Neuronal stem cell (in vitro differentiated cells): ENCODE measurements at regions not wholly inside any gene's neighbourhood (a gene's known extent, or its start where the extent isn't known, plus 50 kb on each side); places are given as distances from the start of the nearest gene placed in this dataset.

Experiments
- DNase-seq: peaks from one replicate; pipeline ENCODE4 v3.0.0-alpha.2; 2013; ENCODE audit warnings: low spot score
- H2AFZ ChIP-seq: one replicate; pipeline ENCODE4 v1.6.1; 2013; ENCODE audit warnings: mild to moderate bottlenecking, low read length, inconsistent platforms
- H2AK5ac ChIP-seq: 2 replicates; pipeline ENCODE4 v1.6.1; 2013; ENCODE audit warnings: low read depth, mild to moderate bottlenecking, inconsistent platforms, low read length, moderate library complexity, mixed read lengths
- H2BK120ac ChIP-seq: 2 replicates; pipeline ENCODE4 v1.6.1; 2013; ENCODE audit warnings: low read depth, mild to moderate bottlenecking, inconsistent platforms, low read length, moderate library complexity, mixed read lengths
- H2BK12ac ChIP-seq: one replicate; pipeline ENCODE4 v1.6.1; 2013; ENCODE audit warnings: low read length, inconsistent platforms
- H2BK15ac ChIP-seq: 2 replicates; pipeline ENCODE4 v1.6.1; 2013; ENCODE audit warnings: mild to moderate bottlenecking, low read length, inconsistent platforms, mixed read lengths
- H2BK5ac ChIP-seq: one replicate; pipeline ENCODE4 v1.6.1; 2013; ENCODE audit warnings: inconsistent platforms, mild to moderate bottlenecking, low read length, moderate library complexity
- H3K14ac ChIP-seq: one replicate; pipeline ENCODE4 v1.6.1; 2013; ENCODE audit warnings: low read length, inconsistent platforms
- H3K18ac ChIP-seq: 2 replicates; pipeline ENCODE4 v1.6.1; 2013; ENCODE audit warnings: low read length, inconsistent platforms
- H3K23ac ChIP-seq: 2 replicates; pipeline ENCODE4 v1.6.1; 2013; ENCODE audit warnings: low read depth, mild to moderate bottlenecking, mixed read lengths, low read length, inconsistent platforms; ENCODE audit not compliant: poor library complexity
- H3K27ac ChIP-seq: replicated peaks from 3 replicates; pipeline ENCODE4 v1.5.1; 2013; ENCODE audit warnings: low read length, inconsistent platforms
- H3K27me3 ChIP-seq, 3 experiments: 2 replicates each; pipeline ENCODE4 v1.6.1; 2013; ENCODE audit warnings: low read length in 3 of 3, mild to moderate bottlenecking in 2 of 3, inconsistent platforms in 1 of 3, low read depth in 1 of 3, mixed read lengths in 1 of 3, moderate library complexity in 1 of 3; ENCODE audit not compliant: control insufficient read depth in 3 of 3, insufficient read depth in 3 of 3
- H3K36me3 ChIP-seq, 2 donors: replicated peaks in 1 of 2; 2 replicates each; pipeline ENCODE4 v1.6.1; 2013; ENCODE audit warnings: low read length in 2 of 2; ENCODE audit not compliant: control insufficient read depth in 2 of 2, insufficient read depth in 2 of 2
- H3K4ac ChIP-seq: 2 replicates; pipeline ENCODE4 v1.6.1; 2013; ENCODE audit warnings: inconsistent platforms, mild to moderate bottlenecking, low read length, moderate library complexity
- H3K4me1 ChIP-seq, 2 donors: 1 replicate in 1 of 2; 2 replicates in 1 of 2; pipeline ENCODE4 v1.6.1; 2013; ENCODE audit warnings: low read length in 2 of 2, low read depth in 1 of 2; ENCODE audit not compliant: control insufficient read depth in 2 of 2, insufficient read depth in 1 of 2
- H3K4me2 ChIP-seq: one replicate; pipeline ENCODE4 v1.6.1; 2013; ENCODE audit warnings: mild to moderate bottlenecking, low read length, inconsistent platforms; ENCODE audit not compliant: insufficient read depth, poor library complexity, severe bottlenecking
- H3K4me3 ChIP-seq, 2 donors: 2 replicates each; pipeline ENCODE4 v1.5.1; 2013; ENCODE audit warnings: low read length in 2 of 2, mild to moderate bottlenecking in 2 of 2, inconsistent platforms in 1 of 2, moderate library complexity in 1 of 2
- H3K79me1 ChIP-seq: one replicate; pipeline ENCODE4 v1.6.1; 2013; ENCODE audit warnings: low read depth, mild to moderate bottlenecking, inconsistent platforms, low read length, moderate library complexity
- H3K9ac ChIP-seq: one replicate; pipeline ENCODE4 v1.6.1; 2013; ENCODE audit warnings: mild to moderate bottlenecking, low read depth, low read length, inconsistent platforms; ENCODE audit not compliant: poor library complexity
- H3K9me3 ChIP-seq, 2 donors: replicated peaks in 1 of 2; 2 replicates each; pipeline versions ENCODE3 to v1.6.1; 2013; ENCODE audit warnings: low read length in 2 of 2, mild to moderate bottlenecking in 2 of 2, inconsistent platforms in 1 of 2, low read depth in 1 of 2, mixed read lengths in 1 of 2, moderate library complexity in 1 of 2; ENCODE audit not compliant: control insufficient read depth in 2 of 2, insufficient read depth in 1 of 2
- H4K8ac ChIP-seq: one replicate; pipeline ENCODE4 v1.6.1; 2013; ENCODE audit warnings: low read depth, mild to moderate bottlenecking, inconsistent platforms, low read length, moderate library complexity
- H4K91ac ChIP-seq: one replicate; pipeline ENCODE4 v1.6.1; 2013; ENCODE audit warnings: low read length, low read depth, mild to moderate bottlenecking, inconsistent platforms; ENCODE audit not compliant: poor library complexity
- WGBS, 2 donors: extraction: QIAGEN DNeasy Blood & Tissue Kit; methylation state at CpG; one replicate each; pipeline ENCODE4 v1.1.7; 2013; ENCODE audit warnings: missing lambda C conversion rate in 2 of 2, mixed read lengths in 1 of 2; ENCODE audit not compliant: insufficient read length in 2 of 2, insufficient replicate concordance in 1 of 2; ENCODE audit errors: extremely low coverage in 2 of 2; 5-methylcytosine and 5-hydroxymethylcytosine counted together

DNA sequence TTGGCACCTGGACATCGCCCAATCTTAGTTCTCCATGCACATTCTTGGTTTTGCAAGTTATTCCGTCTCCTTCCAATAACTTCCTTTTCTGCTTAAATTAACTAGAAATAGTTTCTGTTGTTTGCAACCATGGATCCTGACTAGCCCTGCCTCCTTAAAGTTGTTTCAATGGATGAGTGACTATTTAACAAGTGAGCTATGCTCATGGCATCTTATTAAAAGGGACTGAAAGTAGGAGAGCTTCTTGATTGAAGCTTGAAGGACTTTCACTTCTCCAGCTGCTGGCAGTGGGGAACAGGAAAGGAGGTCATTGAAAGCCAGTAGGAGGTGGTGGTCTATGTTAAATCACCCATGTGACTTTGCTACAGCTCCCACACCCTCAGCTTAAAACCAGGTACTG lies 466.8 kb downstream of the ARHGEF28 start:
- Histone ChIP-seq H2BK15ac (no peak overlapping the region), H4K8ac (no peak overlapping the region), H3K36me3 (no peaks in the 10 kb centered on the region), H3K4me2 (no peak overlapping the region), H3K27ac (no peak overlapping the region), H3K79me1 (no peaks in the 10 kb centered on the region), H2AFZ (no peak overlapping the region), H4K91ac (no peak overlapping the region), H2BK120ac (no peak overlapping the region), H3K14ac (no peak overlapping the region), H2AK5ac (no peak overlapping the region), H2BK12ac (no peak overlapping the region), H3K27me3 (peaks cover 0 to 14% (median 0%) of the 10 kb centered on the region in 3 experiments), H2BK5ac (no peak overlapping the region), H3K9me3 (no peaks in the 10 kb centered on the region), H3K4ac (no peak overlapping the region), H3K18ac (no peak overlapping the region), H3K9ac (no peak overlapping the region), H3K23ac (no peak overlapping the region), H3K4me1 (no peaks in the 10 kb centered on the region), H3K4me3 (no peak overlapping the region)
- no CpG with 5 or more reads among the region's 2 CpGs for WGBS, 2 donors
- no peak for DNase-seq

DNA sequence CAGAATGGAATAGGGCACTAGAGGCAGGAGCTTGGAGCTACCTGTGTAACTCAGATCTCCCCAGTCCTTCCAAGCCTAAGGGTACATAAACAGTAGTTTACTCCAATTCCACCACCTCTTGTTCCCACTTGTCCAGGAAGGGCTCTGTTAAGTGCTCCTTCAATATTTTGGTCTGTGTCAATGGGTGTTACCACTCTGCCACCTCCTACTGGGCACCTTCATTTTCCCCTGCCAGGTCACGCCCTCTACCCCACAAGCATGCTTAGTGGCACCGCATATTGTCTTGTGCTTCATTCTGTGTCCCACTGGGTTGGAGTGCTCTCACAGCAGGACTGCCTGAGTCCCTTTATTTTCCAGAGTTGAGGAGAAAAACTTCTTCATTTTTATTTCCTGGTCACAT lies 459.8 kb downstream of the ARHGEF28 start:
- Histone ChIP-seq H3K23ac (no peak overlapping the region), H2BK15ac (no peak overlapping the region), H3K18ac (no peak overlapping the region), H3K27ac (no peak overlapping the region), H2AK5ac (no peak overlapping the region), H3K4ac (no peak overlapping the region), H3K4me1 (peaks cover 0 to 13% of the 10 kb centered on the region in 2 donors), H2BK12ac (no peak overlapping the region), H3K79me1 (no peaks in the 10 kb centered on the region), H4K91ac (no peak overlapping the region), H4K8ac (no peak overlapping the region), H3K27me3 (peaks cover 0 to 18% (median 0%) of the 10 kb centered on the region in 3 experiments), H3K36me3 (no peaks in the 10 kb centered on the region), H2AFZ (no peak overlapping the region), H2BK120ac (no peak overlapping the region), H3K9me3 (no peaks in the 10 kb centered on the region), H3K14ac (no peak overlapping the region), H3K9ac (no peak overlapping the region), H2BK5ac (no peak overlapping the region), H3K4me3 (no peak overlapping the region), H3K4me2 (no peak overlapping the region)
- WGBS, 2 donors, result no CpG with 5 or more reads among the region's 2 CpGs
- no peak for DNase-seq

DNA sequence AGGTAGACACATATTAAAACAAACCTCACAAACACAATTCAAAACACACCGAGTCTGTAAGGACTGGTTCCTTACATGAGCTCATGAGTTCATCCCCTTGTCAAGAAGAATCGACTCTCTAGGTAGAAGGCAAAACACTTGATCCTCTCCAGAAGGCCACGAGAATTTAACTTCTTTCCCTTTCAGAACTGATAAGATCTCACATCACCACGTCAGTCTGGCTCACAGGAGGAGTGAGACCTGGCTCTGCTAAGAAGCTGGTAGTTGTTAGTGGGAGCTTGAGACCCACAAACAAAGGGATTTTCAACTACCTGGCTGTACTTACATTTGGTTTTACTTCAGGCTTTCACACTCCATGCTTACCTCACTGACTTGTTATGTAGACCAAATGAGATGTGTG lies 459.2 kb downstream of the ARHGEF28 start:
- no peak overlapping the region for H3K4me3 ChIP-seq
- DNase-seq, result no peak
- no peak overlapping the region for H3K4me2 ChIP-seq
- no peaks in the 10 kb centered on the region for H3K9me3 ChIP-seq
- H4K91ac ChIP-seq, result no peak overlapping the region
- no peaks in the 10 kb centered on the region for H3K79me1 ChIP-seq
- no peak overlapping the region for H2AFZ ChIP-seq
- no peak overlapping the region for H3K14ac ChIP-seq
- no peak overlapping the region for H2AK5ac ChIP-seq
- no CpG with 5 or more reads among the region's 4 CpGs for WGBS, 2 donors
- no peak overlapping the region for H3K23ac ChIP-seq
- H3K27me3 ChIP-seq, result peaks cover 0 to 17% (median 0%) of the 10 kb centered on the region in 3 experiments
- no peak overlapping the region for H3K27ac ChIP-seq
- H2BK120ac ChIP-seq, result no peak overlapping the region
- H4K8ac ChIP-seq, result no peak overlapping the region
- H3K36me3 ChIP-seq, result no peaks in the 10 kb centered on the region
- H2BK5ac ChIP-seq, result no peak overlapping the region
- no peak overlapping the region for H3K18ac ChIP-seq
- H2BK15ac ChIP-seq, result no peak overlapping the region
- H2BK12ac ChIP-seq, result no peak overlapping the region
- peaks cover 0 to 13% of the 10 kb centered on the region in 2 donors for H3K4me1 ChIP-seq
- no peak overlapping the region for H3K9ac ChIP-seq
- H3K4ac ChIP-seq, result no peak overlapping the region

DNA sequence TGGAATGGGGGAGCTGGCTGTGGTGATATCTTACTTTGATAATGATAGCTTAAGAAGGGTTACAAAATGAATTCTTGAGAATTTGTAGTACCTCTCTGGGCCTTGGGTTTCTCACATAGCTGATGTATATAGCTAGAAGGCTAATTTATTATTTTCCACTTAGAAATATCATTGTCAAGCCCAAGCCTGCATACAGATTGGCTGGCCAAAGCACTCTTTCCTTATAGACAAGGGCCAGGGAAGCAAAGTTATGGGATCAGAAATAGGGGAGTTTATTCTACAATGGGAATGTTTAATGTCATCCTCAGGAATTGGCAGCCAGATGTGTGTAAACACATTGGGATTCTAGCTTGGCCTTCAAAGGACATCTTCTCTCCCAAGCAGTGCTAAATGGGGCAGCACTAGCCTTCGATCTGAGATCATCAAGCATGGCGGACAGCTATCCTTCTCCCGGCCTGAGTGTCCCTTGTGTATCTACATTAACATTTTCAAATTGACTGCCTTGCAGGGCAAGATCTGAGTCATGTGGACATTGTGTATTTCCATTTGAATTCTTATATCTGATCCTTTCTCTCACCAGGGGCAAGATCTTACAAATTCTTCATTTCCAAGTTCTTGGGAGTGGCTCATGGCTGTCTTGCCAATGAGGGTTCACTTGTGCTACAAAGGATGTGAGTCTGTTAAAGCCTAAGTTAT lies 457.2 kb downstream of the ARHGEF28 start:
- Histone ChIP-seq H3K14ac (no peak overlapping the region), H2BK120ac (no peak overlapping the region), H3K4me3 (no peak overlapping the region), H2BK5ac (no peak overlapping the region), H3K4me1 (peaks cover 0 to 16% of the 10 kb centered on the region in 2 donors), H2AFZ (no peak overlapping the region), H3K27me3 (peaks cover 0 to 12% (median 0%) of the 10 kb centered on the region in 3 experiments), H3K23ac (no peak overlapping the region), H3K18ac (no peak overlapping the region), H3K4me2 (no peak overlapping the region), H3K9me3 (no peaks in the 10 kb centered on the region), H4K91ac (no peak overlapping the region), H4K8ac (no peak overlapping the region), H2BK15ac (no peak overlapping the region), H3K9ac (no peak overlapping the region), H2AK5ac (no peak overlapping the region), H3K36me3 (no peaks in the 10 kb centered on the region), H3K79me1 (no peaks in the 10 kb centered on the region), H3K4ac (no peak overlapping the region), H2BK12ac (no peak overlapping the region), H3K27ac (no peak overlapping the region)
- DNase-seq, result no peak
- WGBS, 2 donors, result no CpG with 5 or more reads among the region's 3 CpGs
